LNCaP clone FGC (cell line): ENCODE measurements at regions not wholly inside any gene's neighbourhood (a gene's known extent, or its start where the extent isn't known, plus 50 kb on each side); places are given as distances from the start of the nearest gene placed in this dataset.

ENCODE experiments used
- DNase-seq: peaks from one replicate; pipeline ENCODE4 v3.0.0-alpha.2; 2011; ENCODE audit warnings: low read depth
- H3K4me3 ChIP-seq: 2 replicates; pipeline ENCODE4 v1.5.1; 2011; ENCODE audit warnings: mild to moderate bottlenecking, low read depth, low read length, control low read depth
- CTCF ChIP-seq: IDR thresholded peaks from 2 replicates; pipeline ENCODE4 v1.5.1; 2012; ENCODE audit warnings: mild to moderate bottlenecking; ENCODE audit not compliant: control insufficient read depth, insufficient read depth; ENCODE audit errors: extremely low read depth

GRCh38 chr4:81990898-81991297 lies 382.9 kb downstream of the HNRNPD start:
- no peak overlapping the region for H3K4me3 ChIP-seq
- DNase-seq, result no peak
- TF ChIP-seq CTCF, result no peak

GRCh38 chr4:81990211-81990610 lies 383.6 kb downstream of the HNRNPD start:
- TF ChIP-seq CTCF, result no peak
- DNase-seq, result no peak
- H3K4me3 ChIP-seq, result no peak overlapping the region

- TF ChIP-seq CTCF, result no peak
- H3K4me3 ChIP-seq, result no peak overlapping the region
- DNase-seq, result no peak
Measured at GRCh38 chr4:81989202-81989601, 384.6 kb downstream of the HNRNPD start.

GRCh38 chr4:81988178-81988577 lies 385.6 kb downstream of the HNRNPD start:
- no peak for TF ChIP-seq CTCF
- no peak for DNase-seq
- H3K4me3 ChIP-seq, result no peak overlapping the region

- H3K4me3 ChIP-seq, result no peak overlapping the region
- no peak for DNase-seq
- TF ChIP-seq CTCF, result no peak
Measured at GRCh38 chr4:81984746-81985145, 389.0 kb downstream of the HNRNPD start.

- no peak for DNase-seq
- H3K4me3 ChIP-seq, result no peak overlapping the region
- TF ChIP-seq CTCF, result no peak
Measured at GRCh38 chr4:81982846-81983540, 390.8 kb downstream of the HNRNPD start.

GRCh38 chr4:81981218-81981617 lies 392.6 kb downstream of the HNRNPD start:
- H3K4me3 ChIP-seq, result no peak overlapping the region
- no peak for DNase-seq
- TF ChIP-seq CTCF, result no peak
